OCI-LY3 (cell line): ENCODE measurements at regions not wholly inside any gene's neighbourhood (a gene's known extent, or its start where the extent isn't known, plus 50 kb on each side); places are given as distances from the start of the nearest gene placed in this dataset.

Experiments
- CTCF ChIP-seq: fragments of 200-600, 300-600 bp; sonication (generic); IDR thresholded peaks from 2 replicates; pipeline ENCODE4 v1.5.1; 2014; ENCODE audit warnings: antibody characterized with exemption, low read length, low read depth
- EZH2phosphoT487 ChIP-seq: fragments of 200-600 bp; shearing (Covaris generic); IDR thresholded peaks from 2 replicates; pipeline ENCODE4 v1.6.1; 2018; ENCODE audit warnings: antibody characterized with exemption, mixed run types, low read depth

GRCh38 chr10:111709603-111710002 lies 474.0 kb downstream of the GPAM start:
- TF ChIP-seq CTCF (no peak), EZH2phosphoT487 (no peak)
